ENCODE measurements at regions not wholly inside any gene's neighbourhood (a gene's known extent, or its start where the extent isn't known, plus 50 kb on each side); places are given as distances from the start of the nearest gene placed in this dataset.

DNA sequence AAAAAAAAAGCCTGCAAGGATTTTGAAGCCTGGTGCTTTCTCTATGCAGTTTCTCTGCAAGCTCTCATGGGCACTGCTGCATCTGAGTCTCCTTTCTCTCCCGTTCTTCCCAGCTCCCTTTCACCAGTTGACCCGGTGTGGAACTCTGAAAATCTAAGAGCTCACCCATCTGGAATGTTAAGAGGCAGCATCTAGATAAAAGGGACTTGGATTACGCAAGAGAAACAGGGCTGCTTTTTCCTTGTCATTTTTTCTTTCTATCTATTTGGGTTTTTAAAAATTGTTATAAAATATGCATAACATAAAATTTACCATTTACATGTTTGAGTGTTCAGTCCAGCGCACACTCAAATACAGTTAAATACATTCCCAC, 95.2 kb upstream of the RPS6KA3 start:
- no peak for DNase-seq (ENCODE audit: low read depth)
- H3K4me3 ChIP-seq (ENCODE audit: control insufficient read depth, low read depth, low read length) = no peak overlapping the region
- TF ChIP-seq, protein P1, sequence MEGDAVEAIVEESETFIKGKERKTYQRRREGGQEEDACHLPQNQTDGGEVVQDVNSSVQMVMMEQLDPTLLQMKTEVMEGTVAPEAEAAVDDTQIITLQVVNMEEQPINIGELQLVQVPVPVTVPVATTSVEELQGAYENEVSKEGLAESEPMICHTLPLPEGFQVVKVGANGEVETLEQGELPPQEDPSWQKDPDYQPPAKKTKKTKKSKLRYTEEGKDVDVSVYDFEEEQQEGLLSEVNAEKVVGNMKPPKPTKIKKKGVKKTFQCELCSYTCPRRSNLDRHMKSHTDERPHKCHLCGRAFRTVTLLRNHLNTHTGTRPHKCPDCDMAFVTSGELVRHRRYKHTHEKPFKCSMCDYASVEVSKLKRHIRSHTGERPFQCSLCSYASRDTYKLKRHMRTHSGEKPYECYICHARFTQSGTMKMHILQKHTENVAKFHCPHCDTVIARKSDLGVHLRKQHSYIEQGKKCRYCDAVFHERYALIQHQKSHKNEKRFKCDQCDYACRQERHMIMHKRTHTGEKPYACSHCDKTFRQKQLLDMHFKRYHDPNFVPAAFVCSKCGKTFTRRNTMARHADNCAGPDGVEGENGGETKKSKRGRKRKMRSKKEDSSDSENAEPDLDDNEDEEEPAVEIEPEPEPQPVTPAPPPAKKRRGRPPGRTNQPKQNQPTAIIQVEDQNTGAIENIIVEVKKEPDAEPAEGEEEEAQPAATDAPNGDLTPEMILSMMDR (IDR thresholded peaks at IDR 0.05; ENCODE audit: control insufficient read depth, insufficient read depth, low read depth, low read length, missing control alignments) = no peak

- no peak overlapping the region for H3K4me3 ChIP-seq (ENCODE audit: control insufficient read depth, low read depth, low read length)
- DNase-seq (ENCODE audit: low read depth) = no peak
- TF ChIP-seq, protein P1 (IDR thresholded peaks at IDR 0.05; ENCODE audit: control insufficient read depth, insufficient read depth, low read depth, low read length, missing control alignments) = no peak
Observed at GRCh38 chrX:20361081-20361889, 94.6 kb upstream of the RPS6KA3 start.

DNA sequence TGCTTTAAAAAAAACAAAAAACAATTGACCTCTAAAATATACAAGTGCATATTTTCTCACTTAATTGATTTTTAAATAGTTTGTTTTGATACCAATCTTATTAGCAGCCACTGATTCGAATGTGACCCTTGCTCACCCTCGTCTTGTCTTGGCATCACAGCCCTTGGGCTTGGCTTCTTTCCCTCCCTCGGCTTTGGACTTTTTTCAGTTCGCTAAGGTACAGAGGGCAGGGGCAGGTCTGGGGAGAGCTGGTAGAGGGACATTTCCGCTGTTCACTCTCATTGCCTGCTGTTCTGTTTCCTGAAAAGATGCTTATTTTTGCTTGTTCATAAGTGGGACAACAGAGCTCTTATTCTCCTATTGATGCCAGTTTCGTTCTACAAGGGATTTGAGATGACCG, 88.5 kb upstream of the RPS6KA3 start:
- no peak overlapping the region for H3K4me3 ChIP-seq (ENCODE audit: control insufficient read depth, low read depth, low read length)
- DNase-seq (ENCODE audit: low read depth) = no peak
- TF ChIP-seq, protein P1 (IDR thresholded peaks at IDR 0.05; ENCODE audit: control insufficient read depth, insufficient read depth, low read depth, low read length, missing control alignments) = no peak

DNA sequence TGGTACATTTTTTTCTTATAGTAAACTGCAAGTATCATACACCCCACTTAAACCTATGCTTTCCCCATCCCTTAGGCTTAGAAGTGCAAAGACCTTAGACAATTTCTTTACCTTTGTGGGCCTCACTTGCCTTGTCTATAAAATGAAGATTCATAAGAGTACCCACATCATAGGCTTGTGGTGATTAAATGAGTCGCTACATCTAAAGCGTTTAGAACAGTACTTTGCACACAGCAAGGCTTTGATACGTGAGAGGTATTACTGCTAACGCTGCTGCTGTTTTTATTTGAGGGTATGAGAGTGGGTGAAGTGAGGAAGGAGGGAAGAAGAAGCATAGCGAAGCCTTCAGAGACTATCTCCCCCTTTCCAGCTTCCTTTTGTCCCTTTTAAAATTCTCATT, 87.8 kb upstream of the RPS6KA3 start:
- no peak overlapping the region for H3K4me3 ChIP-seq (ENCODE audit: control insufficient read depth, low read depth, low read length)
- TF ChIP-seq, protein P1 (IDR thresholded peaks at IDR 0.05; ENCODE audit: control insufficient read depth, insufficient read depth, low read depth, low read length, missing control alignments) = no peak
- no peak for DNase-seq (ENCODE audit: low read depth)

DNA sequence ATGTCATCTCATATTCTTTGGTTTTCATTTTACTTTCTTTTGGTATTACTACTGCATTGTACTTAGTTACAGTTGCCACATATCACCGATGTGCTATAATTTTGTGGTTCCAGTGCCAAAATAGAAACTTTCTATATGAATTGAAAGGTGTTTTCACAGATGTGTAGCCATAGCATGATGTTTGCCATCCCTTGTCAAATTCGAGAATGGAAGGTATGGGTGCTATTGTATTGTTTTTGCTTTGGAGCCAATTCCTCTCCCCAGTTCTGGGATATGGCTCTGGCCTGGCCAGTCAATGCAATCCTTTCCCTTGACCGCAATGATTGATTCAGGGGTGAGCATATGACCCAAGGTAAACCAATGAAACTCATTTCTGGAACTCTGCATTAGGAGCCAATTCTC, 86.2 kb upstream of the RPS6KA3 start:
- H3K4me3 ChIP-seq (ENCODE audit: control insufficient read depth, low read depth, low read length) = no peak overlapping the region
- TF ChIP-seq, protein P1 (IDR thresholded peaks at IDR 0.05; ENCODE audit: control insufficient read depth, insufficient read depth, low read depth, low read length, missing control alignments) = no peak
- no peak for DNase-seq (ENCODE audit: low read depth)

GRCh38 chrX:20352504-20352903, 85.8 kb upstream of the RPS6KA3 start:
- H3K4me3 ChIP-seq (ENCODE audit: control insufficient read depth, low read depth, low read length) = no peak overlapping the region
- TF ChIP-seq, protein P1 (IDR thresholded peaks at IDR 0.05; ENCODE audit: control insufficient read depth, insufficient read depth, low read depth, low read length, missing control alignments) = no peak
- DNase-seq (ENCODE audit: low read depth) = no peak
